HG03280 (cell line): ENCODE measurements at regions not wholly inside any gene's neighbourhood (a gene's known extent, or its start where the extent isn't known, plus 50 kb on each side); places are given as distances from the start of the nearest gene placed in this dataset.

Experiments
- ATAC-seq: cut with Tn5 transposase; IDR thresholded peaks from one replicate; pipeline ENCODE4 v1.9.1; 2021; ENCODE audit warnings: mild to moderate bottlenecking, moderate library complexity; ENCODE audit not compliant: unreplicated experiment

DNA sequence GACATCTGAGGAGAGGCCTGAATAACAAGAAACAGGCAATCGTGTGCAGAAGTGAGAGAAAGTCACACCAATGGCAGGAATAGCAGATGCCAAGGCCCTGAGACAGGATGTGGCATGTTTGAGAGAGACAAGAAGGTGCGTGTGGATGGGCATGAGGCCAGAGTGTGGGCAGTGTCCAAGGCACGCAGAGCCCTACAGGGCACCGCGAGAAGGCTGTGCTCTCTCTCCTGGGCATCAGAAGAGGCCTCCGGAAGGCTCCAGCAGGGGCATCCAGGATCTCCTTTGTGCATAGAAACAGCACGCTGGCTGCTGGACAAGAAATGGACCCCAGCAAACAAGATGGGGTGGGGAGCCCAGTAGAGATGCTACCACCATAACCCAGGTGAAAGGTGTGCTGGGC lies 239.0 kb upstream of the RAB6C start:
- no peak for ATAC-seq

- ATAC-seq, result no peak
These were observed 238.3 kb upstream of the RAB6C start for GRCh38 chr2:129741165-129741564.

DNA sequence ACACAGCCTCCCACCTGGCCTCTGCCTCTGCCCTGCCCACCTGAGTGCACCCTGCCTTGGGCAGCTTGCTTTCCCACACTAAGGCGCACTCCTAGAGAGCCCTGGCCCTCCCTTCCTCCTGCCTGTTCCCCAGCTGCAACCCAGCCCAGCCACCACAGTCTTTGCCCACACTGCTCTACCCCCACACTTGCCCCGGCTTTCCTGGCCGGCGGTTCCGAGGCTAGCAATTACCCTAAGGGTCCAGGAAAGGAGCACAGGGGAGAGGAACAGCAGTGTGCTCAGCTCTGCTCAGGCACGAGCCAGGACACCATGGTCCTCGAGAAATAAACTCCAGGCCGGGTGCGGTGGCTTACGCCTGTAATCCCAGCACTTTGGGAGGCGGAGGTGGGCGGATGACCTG lies 237.8 kb upstream of the RAB6C start:
- ATAC-seq, result no peak

- ATAC-seq, result no peak
These were observed 236.9 kb upstream of the RAB6C start for GRCh38 chr2:129742415-129743180.

- no peak for ATAC-seq
These were observed 235.3 kb upstream of the RAB6C start for GRCh38 chr2:129744141-129744540.

- ATAC-seq, result no peak
These were observed 234.8 kb upstream of the RAB6C start for GRCh38 chr2:129744649-129745048.

DNA sequence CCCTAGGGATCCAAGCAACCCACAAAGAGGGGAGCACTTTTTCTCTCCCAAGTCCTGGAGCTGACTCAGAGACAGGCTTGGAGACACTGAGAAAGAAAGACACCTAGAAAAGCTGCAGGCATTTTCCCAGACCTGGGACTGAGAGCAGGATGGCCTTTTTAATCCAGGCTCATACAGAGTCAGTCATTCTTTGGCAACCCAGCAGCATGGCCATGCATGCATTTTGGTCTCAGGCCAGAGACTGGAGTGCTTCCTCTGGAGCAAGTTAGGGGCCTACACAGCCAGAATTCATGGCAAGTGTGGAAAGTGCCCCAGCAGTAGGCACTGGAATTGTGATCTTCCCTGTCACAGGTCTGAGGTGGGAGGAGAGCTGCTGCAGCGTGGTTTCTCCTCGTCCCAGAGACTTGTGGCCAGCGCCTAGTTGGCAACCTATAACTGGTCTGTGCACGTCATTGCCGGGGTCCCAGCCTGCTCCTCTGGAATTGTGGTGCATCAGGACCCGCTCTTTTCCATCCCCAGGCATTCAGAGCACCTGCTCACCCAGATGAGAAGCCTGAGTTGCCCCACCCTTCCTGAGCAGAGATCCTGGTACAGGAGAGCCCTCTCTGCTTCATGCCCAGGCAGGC lies 231.9 kb upstream of the RAB6C start:
- ATAC-seq, result no peak

- no peak for ATAC-seq
These were observed 231.2 kb upstream of the RAB6C start for GRCh38 chr2:129748250-129748649.

GRCh38 chr2:129748653-129749052 lies 230.8 kb upstream of the RAB6C start:
- no peak for ATAC-seq

DNA sequence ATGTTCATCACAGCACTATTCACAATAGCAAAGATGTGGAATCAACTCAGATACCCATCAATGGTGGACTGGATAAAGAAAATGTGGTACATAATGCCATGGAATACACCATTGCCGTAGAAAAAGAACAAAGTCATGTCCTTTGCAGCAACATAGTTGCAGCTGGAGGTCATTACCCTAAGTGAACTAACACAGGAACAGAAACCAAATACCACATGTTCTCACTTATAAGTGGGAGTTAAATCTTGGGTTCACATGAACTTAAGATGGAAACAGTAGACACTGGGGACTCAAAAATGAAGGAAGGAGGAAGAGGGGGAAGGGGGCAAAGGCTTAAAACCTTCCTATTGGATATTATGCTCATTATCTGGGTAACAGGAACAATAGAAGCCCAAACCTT lies 228.1 kb upstream of the RAB6C start:
- ATAC-seq, result no peak

DNA sequence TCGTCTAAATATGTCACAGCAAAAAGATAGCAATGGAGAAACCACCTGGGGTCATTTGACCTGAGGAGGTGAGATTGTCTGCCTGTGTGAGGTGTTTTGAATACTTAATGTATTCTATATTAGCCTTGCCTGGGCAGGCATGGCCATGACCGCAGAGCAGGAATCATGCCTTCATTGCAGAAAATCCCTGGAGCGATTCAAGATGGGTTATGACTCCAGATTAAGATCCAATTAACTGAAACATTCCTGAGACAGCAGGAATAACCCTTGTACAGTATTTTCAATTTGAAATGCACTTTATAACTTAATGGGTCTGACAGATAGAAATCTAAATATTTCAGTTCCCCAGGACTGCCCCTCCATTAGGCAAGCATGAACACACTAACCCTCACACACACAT lies 227.3 kb upstream of the RAB6C start:
- no peak for ATAC-seq

GRCh38 chr2:129752686-129753085 lies 226.8 kb upstream of the RAB6C start:
- no peak for ATAC-seq

GRCh38 chr2:129753261-129753660 lies 226.2 kb upstream of the RAB6C start:
- ATAC-seq, result no peak

GRCh38 chr2:129754421-129754820 lies 225.0 kb upstream of the RAB6C start:
- no peak for ATAC-seq

DNA sequence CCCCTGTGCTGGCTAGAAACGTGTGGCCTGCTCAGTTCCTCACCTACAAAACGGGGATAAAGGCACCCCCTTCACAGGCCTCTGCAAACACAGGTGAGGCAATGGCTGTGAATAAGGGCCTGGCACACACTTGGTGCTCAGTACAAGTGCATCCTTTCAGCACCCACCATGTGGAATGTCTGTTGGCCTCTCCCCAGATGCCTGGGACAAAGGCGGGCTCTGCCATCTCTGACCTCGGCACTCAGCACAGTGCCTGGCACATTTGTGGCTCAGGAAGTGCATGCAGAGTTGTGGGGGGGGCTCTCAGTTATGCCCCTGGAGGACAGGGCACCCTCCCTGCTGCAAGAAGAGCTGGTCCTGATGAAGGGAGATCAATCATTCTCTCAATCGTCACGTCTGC lies 224.6 kb upstream of the RAB6C start:
- ATAC-seq, result no peak

GRCh38 chr2:129755786-129756185 lies 223.7 kb upstream of the RAB6C start:
- ATAC-seq, result no peak

DNA sequence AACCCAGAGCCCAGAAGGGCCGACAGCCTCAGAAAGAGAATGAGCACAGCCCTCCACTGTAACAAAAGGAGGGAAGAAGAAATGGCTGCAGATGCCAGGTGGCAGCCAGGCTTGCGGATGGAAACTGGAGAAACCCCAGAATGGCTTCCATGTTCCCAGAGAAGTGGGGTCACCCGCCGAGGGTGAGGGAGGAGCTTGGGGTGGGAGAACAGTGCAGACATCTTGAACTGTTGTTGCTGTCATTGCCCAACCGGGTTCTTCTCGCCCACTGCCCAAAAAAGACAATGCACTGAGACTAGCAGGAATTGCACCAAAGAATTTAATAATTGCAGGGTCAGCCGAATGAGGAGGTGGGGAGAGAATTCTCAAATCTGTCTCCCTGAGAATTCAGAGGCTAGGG lies 223.2 kb upstream of the RAB6C start:
- no peak for ATAC-seq

DNA sequence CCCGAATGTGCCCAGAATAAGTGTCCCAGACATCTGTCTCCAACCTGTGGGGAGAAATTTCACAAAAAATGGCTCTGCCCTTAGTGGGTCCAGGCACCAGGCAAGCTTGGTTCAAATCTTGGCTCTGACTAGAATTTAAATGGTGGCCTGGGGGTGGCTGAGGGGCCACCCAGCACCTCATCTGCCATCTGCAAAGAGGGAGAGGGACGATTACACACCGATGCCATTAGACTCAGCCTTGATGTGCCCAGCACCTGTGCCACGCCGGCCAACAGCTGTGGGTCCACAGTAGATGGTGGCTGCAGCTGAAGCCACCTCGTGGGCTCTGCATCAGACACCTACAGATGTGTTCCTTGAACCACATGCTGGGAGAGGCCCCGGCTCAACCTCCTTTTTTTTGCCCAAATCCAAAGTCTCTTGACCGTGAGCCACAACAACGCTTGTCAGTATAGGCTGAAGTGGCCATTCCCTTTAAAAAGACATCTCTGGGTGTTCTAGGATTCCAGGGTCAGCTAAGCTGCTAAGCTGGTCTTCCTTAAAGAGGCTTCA lies 222.0 kb upstream of the RAB6C start:
- ATAC-seq, result no peak

DNA sequence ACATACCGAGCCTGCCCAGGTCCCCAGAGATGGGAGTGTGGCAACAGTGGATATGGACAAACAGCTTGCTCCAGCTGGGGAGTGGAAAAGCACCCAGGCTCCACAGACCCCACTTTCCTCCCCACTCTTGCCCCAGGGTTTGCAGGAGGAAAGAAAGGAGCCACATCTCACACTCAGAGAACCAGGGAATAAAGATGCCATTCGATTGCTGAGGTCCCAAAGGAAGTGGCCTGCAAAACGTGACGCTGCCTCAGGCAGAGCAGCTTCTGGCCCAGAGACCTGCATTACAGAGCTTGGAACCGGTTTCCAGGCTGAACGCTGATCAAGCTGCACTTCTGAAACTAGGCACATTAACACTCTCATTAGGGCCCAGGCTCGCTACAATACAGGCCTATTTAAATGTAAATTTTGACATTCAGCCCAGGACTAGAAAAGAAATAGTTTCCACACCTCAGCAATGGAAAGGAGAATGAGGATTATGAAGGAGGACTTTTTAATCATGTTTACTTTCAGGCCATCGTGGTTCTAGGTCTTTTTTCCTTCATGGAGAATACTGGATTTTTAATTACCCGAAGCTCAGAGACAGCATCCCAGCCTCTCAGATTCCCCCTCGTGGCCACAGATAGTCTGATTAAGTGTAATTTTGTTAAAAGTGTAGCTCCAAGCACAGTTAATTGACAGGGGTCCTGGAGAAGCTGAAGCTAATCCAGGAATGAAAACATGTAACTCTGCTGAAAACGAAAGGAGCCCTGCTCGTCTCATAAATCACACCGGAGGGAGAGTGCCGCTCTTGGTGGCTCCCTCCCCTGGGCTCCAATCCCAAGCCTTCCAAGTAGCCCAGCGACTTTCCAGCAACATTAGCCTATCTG lies 221.3 kb upstream of the RAB6C start:
- ATAC-seq, result no peak

- no peak for ATAC-seq
These were observed 220.5 kb upstream of the RAB6C start for GRCh38 chr2:129758784-129759471.

DNA sequence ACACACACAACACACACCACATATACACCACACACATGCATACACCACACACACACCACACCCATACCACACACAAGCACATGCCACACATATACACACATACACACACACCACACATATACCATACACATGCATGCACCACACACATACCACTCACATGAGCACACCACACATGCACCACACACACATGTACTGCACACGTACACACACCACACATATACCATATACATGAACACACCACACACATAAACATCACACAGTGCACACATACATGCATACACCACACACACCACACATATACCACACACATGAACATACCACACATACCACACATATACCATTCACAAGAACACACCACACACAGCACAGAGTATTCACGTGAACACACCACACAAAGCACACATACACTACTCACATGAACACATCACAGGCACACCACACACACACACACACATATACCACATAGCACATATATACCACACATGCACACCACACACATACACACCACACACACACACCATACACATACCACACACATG lies 219.9 kb upstream of the RAB6C start:
- ATAC-seq, result no peak
